Suprapubic skin (tissue), 4 donors: ENCODE measurements at regions not wholly inside any gene's neighbourhood (a gene's known extent, or its start where the extent isn't known, plus 50 kb on each side); places are given as distances from the start of the nearest gene placed in this dataset.

Experiments
- DNase-seq, 2 donors: peaks; one replicate each; pipeline ENCODE4 v3.0.0-alpha.2; 2019; ENCODE audit warnings: low spot score in 2 of 2
- H3K27ac ChIP-seq: fragments of 200-600 bp; sonication (generic); one replicate; pipeline ENCODE4 v1.5.1; 2019
- H3K27me3 ChIP-seq: fragments of 200-600 bp; sonication (generic); one replicate; pipeline ENCODE4 v1.5.1; 2019
- H3K36me3 ChIP-seq: fragments of 200-600 bp; sonication (generic); one replicate; pipeline ENCODE4 v1.5.1; 2019
- H3K4me1 ChIP-seq: fragments of 200-600 bp; sonication (generic); one replicate; pipeline ENCODE4 v1.5.1; 2019
- H3K4me3 ChIP-seq: fragments of 200-600 bp; sonication (generic); one replicate; pipeline ENCODE4 v1.5.1; 2019; ENCODE audit warnings: mild to moderate bottlenecking
- H3K9me3 ChIP-seq: fragments of 200-600 bp; sonication (generic); one replicate; pipeline ENCODE4 v1.5.1; 2019
- EP300 ChIP-seq: sonication (generic); formaldehyde crosslinking; IDR thresholded peaks from one replicate; pipeline ENCODE4 v1.6.1; 2017; ENCODE audit warnings: antibody characterized with exemption
- POLR2A ChIP-seq, 2 donors: fragments of 450-650 bp; IDR thresholded peaks; one replicate each; pipeline ENCODE4 v1.6.1; 2017; ENCODE audit warnings: antibody characterized with exemption in 2 of 2, mild to moderate bottlenecking in 2 of 2, moderate library complexity in 2 of 2
- POLR2AphosphoS5 ChIP-seq, 3 donors: sonication (generic); formaldehyde crosslinking; IDR thresholded peaks; one replicate each; pipeline ENCODE4 v1.6.1; 2017; ENCODE audit warnings: antibody characterized with exemption in 3 of 3
- WGBS: methylation state at CpG from one replicate; pipeline ENCODE4 v1.1.5; 2018; 5-methylcytosine and 5-hydroxymethylcytosine counted together
- TF ChIP-seq, protein P1 (sequence below), 2 donors: fragments of 200-600 bp in 1 of 2; fragments of 450-650 bp in 1 of 2; sonication (generic) in 1 of 2; IDR thresholded peaks; one replicate each; pipeline ENCODE4 v1.5.1; 2016 to 2019; ENCODE audit warnings: antibody characterized with exemption in 2 of 2, mild to moderate bottlenecking in 1 of 2, moderate library complexity in 1 of 2

GRCh38 chr13:34258646-34259386 is 440.9 kb downstream of the RFC3 start:
- no peak overlapping the region for H3K27ac ChIP-seq
- TF ChIP-seq EP300 (no peak), POLR2A (IDR thresholded peaks at IDR 0.05) (no peak), POLR2AphosphoS5 (IDR thresholded peaks at IDR 0.05) (no peak)
- TF ChIP-seq, protein P1, sequence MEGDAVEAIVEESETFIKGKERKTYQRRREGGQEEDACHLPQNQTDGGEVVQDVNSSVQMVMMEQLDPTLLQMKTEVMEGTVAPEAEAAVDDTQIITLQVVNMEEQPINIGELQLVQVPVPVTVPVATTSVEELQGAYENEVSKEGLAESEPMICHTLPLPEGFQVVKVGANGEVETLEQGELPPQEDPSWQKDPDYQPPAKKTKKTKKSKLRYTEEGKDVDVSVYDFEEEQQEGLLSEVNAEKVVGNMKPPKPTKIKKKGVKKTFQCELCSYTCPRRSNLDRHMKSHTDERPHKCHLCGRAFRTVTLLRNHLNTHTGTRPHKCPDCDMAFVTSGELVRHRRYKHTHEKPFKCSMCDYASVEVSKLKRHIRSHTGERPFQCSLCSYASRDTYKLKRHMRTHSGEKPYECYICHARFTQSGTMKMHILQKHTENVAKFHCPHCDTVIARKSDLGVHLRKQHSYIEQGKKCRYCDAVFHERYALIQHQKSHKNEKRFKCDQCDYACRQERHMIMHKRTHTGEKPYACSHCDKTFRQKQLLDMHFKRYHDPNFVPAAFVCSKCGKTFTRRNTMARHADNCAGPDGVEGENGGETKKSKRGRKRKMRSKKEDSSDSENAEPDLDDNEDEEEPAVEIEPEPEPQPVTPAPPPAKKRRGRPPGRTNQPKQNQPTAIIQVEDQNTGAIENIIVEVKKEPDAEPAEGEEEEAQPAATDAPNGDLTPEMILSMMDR (IDR thresholded peaks at IDR 0.05), result no peak
- no peaks in the 10 kb centered on the region for H3K27me3 ChIP-seq
- no peak for DNase-seq
- no peaks in the 10 kb centered on the region for H3K4me1 ChIP-seq
- 78% methylated on average over 4 of the region's 4 CpGs for WGBS
- H3K9me3 ChIP-seq, result no peaks in the 10 kb centered on the region
- H3K4me3 ChIP-seq, result no peak overlapping the region
- no peaks in the 10 kb centered on the region for H3K36me3 ChIP-seq

DNA sequence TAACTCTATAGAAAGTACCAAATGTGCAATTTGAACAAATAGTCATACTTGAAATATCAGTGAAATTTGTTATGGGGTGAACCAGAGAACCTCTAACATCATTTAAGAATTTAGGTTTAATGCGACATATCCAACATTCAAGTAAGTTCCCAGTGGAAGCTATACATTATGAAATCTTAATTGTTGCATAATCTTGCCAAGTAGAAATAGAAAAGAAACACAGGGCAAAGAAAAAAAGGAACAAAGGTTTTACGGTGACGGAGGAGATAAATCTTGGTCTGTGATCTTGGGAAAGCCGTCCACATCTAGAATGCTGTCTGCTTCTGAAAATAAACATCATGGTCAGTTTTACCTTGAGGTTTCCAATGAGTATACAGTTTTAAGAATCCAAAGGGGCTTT is 445.7 kb downstream of the RFC3 start:
- TF ChIP-seq EP300, result no peak
- no peak for TF ChIP-seq POLR2A (IDR thresholded peaks at IDR 0.05)
- TF ChIP-seq POLR2AphosphoS5 (IDR thresholded peaks at IDR 0.05), result no peak
- TF ChIP-seq, protein P1 (IDR thresholded peaks at IDR 0.05), result no peak
- WGBS, result 77% methylated on average over 4 of the region's 4 CpGs
- no peak for DNase-seq
- H3K4me1 ChIP-seq, result no peaks in the 10 kb centered on the region
- no peaks in the 10 kb centered on the region for H3K27me3 ChIP-seq
- H3K9me3 ChIP-seq, result no peaks in the 10 kb centered on the region
- H3K27ac ChIP-seq, result no peak overlapping the region
- no peak overlapping the region for H3K4me3 ChIP-seq
- H3K36me3 ChIP-seq, result no peaks in the 10 kb centered on the region

- no peak for DNase-seq
- Histone ChIP-seq H3K4me1 (no peaks in the 10 kb centered on the region), H3K27ac (no peak overlapping the region), H3K9me3 (no peaks in the 10 kb centered on the region), H3K4me3 (no peak overlapping the region), H3K36me3 (no peaks in the 10 kb centered on the region), H3K27me3 (no peaks in the 10 kb centered on the region)
- 72% methylated on average over 3 of the region's 3 CpGs for WGBS
- no peak for TF ChIP-seq POLR2AphosphoS5 (IDR thresholded peaks at IDR 0.05)
- TF ChIP-seq EP300, result no peak
- TF ChIP-seq, protein P1 (IDR thresholded peaks at IDR 0.05), result no peak
- TF ChIP-seq POLR2A (IDR thresholded peaks at IDR 0.05), result no peak
These were observed 447.2 kb downstream of the RFC3 start for GRCh38 chr13:34265046-34265679.

DNA sequence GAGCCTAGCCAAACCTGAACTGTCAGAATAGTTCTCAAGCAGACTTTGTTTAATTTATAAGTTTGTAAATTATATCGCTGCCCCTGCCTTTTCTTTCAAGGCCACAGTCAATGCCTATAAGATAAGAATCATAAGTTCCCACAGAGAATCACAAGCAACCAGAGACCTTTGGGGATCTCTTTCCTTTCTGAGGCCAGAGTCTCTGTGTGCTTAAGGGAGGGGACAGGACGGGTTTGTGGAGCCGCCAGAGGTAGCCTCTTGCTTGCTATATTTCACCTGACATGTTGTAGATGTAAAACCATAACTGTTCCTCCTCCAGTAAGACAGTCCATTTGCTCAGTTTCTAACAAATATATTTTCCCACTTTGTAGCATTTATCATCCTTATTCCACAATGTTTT is 458.8 kb downstream of the RFC3 start:
- 86% methylated on average over 3 of the region's 3 CpGs for WGBS
- no peak for DNase-seq
- Histone ChIP-seq H3K9me3 (no peaks in the 10 kb centered on the region), H3K4me3 (no peak overlapping the region), H3K36me3 (no peaks in the 10 kb centered on the region), H3K27ac (no peak overlapping the region), H3K4me1 (no peaks in the 10 kb centered on the region), H3K27me3 (no peaks in the 10 kb centered on the region)
- TF ChIP-seq POLR2A (IDR thresholded peaks at IDR 0.05), result no peak
- TF ChIP-seq POLR2AphosphoS5 (IDR thresholded peaks at IDR 0.05), result no peak
- TF ChIP-seq EP300, result no peak
- TF ChIP-seq, protein P1 (IDR thresholded peaks at IDR 0.05), result no peak

- DNase-seq, result no peak
- Histone ChIP-seq H3K27me3 (no peaks in the 10 kb centered on the region), H3K9me3 (no peaks in the 10 kb centered on the region), H3K4me1 (no peaks in the 10 kb centered on the region), H3K27ac (no peak overlapping the region), H3K36me3 (no peaks in the 10 kb centered on the region), H3K4me3 (no peak overlapping the region)
- TF ChIP-seq POLR2A (IDR thresholded peaks at IDR 0.05) (no peak), POLR2AphosphoS5 (IDR thresholded peaks at IDR 0.05) (no peak)
- WGBS, result 46% methylated on average over 4 of the region's 4 CpGs
These were observed 460.0 kb downstream of the RFC3 start for GRCh38 chr13:34277936-34278335.
